HG02678 (cell line): ENCODE measurements at regions not wholly inside any gene's neighbourhood (a gene's known extent, or its start where the extent isn't known, plus 50 kb on each side); places are given as distances from the start of the nearest gene placed in this dataset.
A peak's percentile ranks its signal among the peaks of the same experiment; 100 is the strongest.

Experiments
- ATAC-seq: cut with Tn5 transposase; IDR thresholded peaks from one replicate; pipeline ENCODE4 v1.9.1; 2021; ENCODE audit warnings: mild to moderate bottlenecking, moderate library complexity; ENCODE audit not compliant: unreplicated experiment

DNA sequence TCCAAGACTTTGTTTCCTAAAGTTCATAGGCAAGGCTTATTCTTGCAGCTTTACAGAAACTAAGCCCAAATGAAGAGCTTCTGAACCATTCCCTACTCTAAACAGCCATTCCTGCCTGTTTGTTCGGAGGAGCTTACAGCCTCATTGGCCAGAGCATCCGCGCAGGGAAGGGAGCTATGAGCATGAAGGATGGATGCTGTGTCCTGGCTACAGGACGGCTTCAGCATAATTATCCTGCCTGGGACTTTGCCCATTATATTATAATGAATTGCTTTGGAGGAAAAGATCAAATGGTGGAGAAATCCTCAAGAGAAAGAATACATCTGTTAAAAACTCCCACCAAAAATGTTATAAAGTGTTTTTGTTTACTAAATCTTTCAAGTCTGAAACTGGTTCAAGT, 378.2 kb upstream of the BTBD3 start:
- ATAC-seq = no peak

DNA sequence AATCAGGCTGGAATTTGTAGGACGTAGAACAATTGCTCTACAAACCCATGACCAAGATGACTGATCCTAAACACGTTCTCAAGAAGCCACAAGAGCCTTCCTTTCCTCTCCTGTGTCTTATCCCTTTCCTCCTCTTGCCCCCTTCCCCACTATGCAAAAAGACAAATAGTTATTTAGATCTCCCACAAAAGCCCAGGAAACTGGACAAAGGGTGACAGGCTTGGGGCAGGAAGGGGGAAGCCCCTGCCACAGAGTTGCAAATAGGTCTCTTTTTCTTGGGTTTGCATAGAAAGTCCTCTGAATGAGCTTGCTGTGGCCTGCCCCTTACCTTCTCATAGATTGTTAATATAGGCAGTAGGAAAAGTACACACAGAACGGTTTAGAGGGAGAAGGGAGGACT, 377.1 kb upstream of the BTBD3 start:
- ATAC-seq = no peak

DNA sequence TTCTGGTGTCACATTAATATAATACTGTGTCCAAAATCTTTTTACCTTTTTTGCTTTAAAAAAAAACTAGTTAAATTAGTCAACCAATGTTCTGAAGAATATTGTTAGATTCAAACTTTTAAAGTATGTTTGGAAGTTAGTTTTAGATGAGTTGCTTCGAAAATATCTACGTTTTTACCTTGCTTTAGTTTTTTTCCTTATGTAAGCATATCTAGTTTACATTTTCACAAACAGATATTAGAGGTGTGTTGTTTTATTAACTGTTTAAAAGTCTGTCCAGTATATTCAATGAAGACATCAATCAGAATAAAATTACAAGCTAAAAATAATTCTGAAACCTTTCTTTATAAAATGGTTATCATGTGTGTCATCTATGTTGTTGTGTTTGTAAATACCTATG, 375.0 kb upstream of the BTBD3 start:
- no peak for ATAC-seq

GRCh38 chr20:11544029-11544678, 373.5 kb upstream of the BTBD3 start:
- ATAC-seq = peak; percentile 87

DNA sequence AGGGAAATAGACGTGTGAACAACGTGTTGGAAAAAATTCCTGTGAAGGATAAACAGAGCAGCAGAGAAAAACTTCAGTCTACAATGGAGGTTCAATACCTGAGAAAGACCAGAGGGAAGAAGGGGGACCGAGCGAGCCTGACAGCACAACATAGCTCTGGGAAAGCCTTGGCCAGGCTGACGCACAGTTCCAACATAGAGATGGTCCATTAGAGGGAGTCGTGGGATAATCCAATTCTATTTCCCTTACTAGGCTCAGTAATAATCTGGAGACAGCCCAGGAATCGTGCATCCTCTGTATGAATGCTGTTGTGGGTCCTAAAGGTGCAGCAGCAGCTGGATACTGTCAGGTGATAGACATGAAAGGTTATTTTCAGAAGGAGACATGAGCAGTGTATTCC, 370.8 kb upstream of the BTBD3 start:
- ATAC-seq = no peak

- no peak for ATAC-seq
Observed at GRCh38 chr20:11549172-11550103, 368.3 kb upstream of the BTBD3 start.

- no peak for ATAC-seq
Observed at GRCh38 chr20:11550657-11551338, 366.9 kb upstream of the BTBD3 start.

GRCh38 chr20:11551479-11551878, 366.2 kb upstream of the BTBD3 start:
- no peak for ATAC-seq

DNA sequence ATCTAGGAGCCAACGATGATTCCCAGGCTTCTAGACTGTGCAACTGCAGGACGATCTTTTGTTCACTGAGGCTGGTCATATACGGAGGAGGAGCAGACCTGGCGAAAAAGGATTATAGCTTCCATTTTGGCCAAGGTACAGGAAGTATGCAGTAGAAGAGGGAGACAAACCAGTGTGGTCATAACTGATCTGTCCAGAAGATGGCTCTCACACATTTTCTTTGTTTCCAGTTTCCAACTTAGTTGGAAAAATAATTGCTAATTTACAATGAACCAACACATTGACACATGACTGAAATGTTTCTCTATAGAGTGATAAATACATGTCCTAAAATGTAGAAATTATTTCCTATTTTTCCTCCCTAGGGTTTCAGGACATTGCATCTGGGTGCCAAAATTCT, 364.1 kb upstream of the BTBD3 start:
- no peak for ATAC-seq

GRCh38 chr20:11555510-11555909, 362.2 kb upstream of the BTBD3 start:
- ATAC-seq = no peak

GRCh38 chr20:11556410-11556809, 361.3 kb upstream of the BTBD3 start:
- ATAC-seq = no peak

GRCh38 chr20:11564491-11564890, 353.2 kb upstream of the BTBD3 start:
- no peak for ATAC-seq

- ATAC-seq = no peak
Observed at GRCh38 chr20:11569163-11569562, 348.5 kb upstream of the BTBD3 start.

GRCh38 chr20:11573507-11573906, 344.2 kb upstream of the BTBD3 start:
- no peak for ATAC-seq

GRCh38 chr20:11581271-11581670, 336.4 kb upstream of the BTBD3 start:
- no peak for ATAC-seq

DNA sequence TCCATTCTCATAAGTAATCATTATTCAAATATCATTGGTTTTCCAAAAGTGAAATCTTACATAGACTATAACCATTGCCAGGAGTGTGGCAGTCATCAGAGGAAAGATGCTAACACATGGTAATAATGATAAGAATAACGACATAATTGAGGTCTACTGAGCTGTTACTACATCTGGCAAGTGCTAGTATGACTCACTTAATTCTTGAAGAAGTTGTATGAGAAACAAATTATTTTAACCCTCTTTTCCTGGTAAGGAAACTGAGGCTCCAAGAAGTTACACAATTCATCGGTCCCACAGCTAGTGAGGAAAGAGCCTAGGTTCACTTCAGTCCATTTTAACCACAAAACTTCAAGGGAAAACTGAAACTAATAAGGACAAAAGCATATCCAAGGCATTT, 335.6 kb upstream of the BTBD3 start:
- ATAC-seq = no peak

- no peak for ATAC-seq
Observed at GRCh38 chr20:11585752-11586352, 331.8 kb upstream of the BTBD3 start.

DNA sequence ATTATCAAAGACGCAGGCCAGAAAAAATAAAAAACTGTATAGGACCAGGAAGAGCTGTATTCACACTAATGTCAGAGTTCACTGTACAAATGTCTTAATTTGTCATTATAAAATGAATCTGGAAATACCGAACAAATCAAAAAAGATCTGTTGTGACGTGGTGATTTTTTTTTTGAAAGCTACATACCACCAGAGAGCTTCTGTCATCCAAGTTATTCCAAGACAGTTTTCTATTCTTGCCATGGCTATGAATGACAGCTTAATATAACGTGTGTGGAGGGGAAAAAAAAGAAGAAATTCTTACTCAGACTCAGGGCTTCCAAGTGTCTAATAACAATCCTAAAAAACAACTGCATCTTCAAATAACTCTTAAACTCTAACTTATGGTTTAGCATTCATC, 328.8 kb upstream of the BTBD3 start:
- ATAC-seq = no peak

- ATAC-seq = no peak
Observed at GRCh38 chr20:11591965-11592364, 325.7 kb upstream of the BTBD3 start.

DNA sequence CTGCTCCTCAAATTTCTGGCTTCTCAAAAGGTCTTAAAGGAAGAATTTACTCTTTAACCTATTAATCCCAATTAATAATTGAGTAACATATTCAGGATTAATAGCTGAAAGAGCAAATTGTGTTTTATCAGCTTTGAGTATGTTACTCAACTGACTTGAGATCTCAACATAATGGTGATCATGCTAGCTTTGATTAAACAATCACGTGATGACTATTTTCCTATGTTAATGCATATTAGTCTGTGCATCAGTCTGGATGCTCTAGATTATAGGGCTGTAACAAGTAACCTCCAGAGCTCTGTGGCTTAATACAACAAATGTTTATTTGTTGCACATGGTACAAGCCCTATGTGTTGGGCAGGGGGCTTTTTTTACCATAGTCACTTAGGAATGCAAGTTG, 313.4 kb upstream of the BTBD3 start:
- no peak for ATAC-seq

- ATAC-seq = no peak
Observed at GRCh38 chr20:11607047-11607446, 310.6 kb upstream of the BTBD3 start.
